ENCODE measurements at regions not wholly inside any gene's neighbourhood (a gene's known extent, or its start where the extent isn't known, plus 50 kb on each side); places are given as distances from the start of the nearest gene placed in this dataset.

DNA sequence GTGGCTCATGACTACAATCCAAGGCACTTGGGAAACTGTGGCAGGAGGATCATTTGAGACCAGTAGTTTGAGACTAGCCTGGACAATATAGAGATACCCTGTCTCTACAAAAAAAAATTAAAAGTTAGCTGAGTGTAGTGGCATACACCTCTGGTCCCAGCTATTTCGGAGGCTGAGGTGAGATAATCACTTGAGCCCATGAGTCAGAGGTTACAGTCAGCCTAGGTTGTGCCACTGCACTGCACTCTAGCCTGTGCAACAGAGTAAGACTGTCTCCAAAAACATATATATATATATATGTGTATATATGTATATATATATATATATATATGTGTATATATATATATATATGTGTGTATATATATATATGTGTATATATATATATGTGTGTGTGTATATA, 890.8 kb downstream of the NLGN4Y start:
- no peak for DNase-seq

DNA sequence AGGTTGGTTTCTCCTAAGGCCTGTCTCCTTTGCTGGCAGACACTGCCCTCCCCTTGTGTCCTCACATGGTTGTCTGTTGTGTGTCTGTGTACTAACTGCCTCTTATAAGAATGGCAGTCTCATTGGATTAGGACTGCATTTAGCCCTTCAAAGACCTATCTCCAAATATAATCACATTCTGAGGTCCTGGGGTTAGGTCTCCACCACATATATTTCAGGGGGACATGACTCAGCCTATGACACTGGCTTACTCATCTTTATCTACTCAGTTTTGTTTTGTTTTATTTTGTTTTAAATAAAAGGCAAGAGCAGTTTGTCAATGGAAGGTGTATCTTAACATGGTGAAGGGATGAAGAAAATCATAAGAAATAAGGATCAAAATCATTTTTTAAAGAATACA, 894.3 kb downstream of the NLGN4Y start:
- DNase-seq, result no peak

DNA sequence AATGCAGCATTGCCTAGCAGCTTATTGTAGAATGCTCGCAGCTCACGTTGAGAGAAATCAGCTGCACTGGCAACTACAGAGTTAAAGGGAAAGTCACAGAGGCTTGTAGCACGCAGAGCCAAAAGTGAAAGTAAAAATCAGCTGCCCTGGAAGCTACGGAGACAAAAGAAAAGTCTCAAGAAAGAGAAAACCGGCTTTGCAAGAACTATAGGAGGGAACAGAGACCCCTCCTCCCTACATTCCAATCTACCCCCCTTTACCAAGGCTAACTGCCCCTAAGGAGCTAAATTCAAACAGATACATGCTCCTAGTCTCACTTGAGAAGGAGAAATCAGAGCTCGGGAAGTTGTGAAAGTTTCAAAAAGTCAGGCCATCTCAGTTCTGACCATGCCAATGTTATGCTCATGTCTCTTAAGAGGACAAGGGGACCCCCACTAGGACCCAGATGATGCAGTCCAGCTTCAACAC, 900.4 kb downstream of the NLGN4Y start:
- no peak for DNase-seq

DNA sequence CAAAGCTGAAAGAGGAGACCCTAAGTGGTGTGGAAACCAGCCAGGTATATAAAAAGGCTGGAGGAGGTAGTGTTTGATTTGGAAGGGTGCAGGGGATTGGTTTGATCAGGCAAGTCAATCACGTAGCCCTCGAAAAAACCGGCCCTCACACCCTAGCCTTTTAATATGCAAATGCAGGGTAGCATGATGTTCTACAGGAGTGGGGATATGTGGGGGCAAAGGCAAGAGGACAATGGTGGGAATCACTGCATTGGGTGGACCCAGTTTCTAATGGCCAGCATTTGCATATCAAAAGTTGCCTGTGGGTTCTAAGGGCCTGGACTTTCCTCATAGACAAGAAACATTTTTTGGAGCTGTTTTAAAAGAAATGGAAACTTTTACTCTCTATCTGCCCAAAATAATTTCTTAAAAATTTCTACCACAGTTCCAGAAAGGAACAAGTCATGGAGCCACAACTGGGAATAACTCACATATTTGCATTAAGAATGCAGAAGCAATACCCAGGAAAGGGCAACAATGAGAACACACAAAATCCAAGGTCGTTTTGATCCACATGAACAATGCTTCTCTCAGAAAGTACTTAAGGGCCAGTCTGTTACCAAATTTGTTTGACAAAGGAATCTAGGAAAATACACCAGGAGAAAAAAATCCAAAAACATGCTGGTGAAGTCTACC, 915.8 kb downstream of the NLGN4Y start:
- no peak for DNase-seq

DNA sequence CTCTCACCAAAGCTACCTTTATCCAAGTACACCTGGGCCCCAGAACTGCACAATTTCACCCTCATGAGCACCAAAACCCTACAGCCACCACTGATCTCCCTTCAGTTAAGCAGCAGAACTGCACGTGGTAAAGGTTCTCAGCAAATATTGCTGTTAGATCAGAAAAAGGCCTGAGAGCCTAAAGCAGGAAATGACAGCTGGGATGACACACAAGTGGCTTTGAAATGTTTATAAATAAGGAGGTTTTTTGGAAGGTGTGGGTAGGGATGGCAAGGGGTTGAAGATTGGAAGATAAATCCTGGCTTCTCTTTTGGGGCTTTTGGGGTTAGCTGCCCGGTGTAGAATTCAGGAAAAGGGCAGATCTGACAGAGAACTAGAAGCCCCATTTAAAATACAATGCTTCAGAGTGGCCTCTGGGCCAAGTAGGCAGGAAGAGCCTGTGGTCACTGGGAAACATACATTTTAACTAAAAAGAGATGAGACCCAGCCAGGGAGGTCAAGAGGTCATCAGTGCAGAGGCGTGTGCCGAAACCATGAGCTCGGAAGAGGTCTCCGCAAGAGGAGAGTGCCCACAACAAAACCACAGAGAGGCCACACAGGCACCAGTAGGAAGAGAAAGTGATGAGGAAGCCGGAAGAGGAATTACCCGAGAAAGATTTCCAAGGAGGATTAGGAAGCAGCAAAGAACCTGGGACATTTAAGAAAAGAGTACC, 916.5 kb downstream of the NLGN4Y start:
- no peak for DNase-seq

DNA sequence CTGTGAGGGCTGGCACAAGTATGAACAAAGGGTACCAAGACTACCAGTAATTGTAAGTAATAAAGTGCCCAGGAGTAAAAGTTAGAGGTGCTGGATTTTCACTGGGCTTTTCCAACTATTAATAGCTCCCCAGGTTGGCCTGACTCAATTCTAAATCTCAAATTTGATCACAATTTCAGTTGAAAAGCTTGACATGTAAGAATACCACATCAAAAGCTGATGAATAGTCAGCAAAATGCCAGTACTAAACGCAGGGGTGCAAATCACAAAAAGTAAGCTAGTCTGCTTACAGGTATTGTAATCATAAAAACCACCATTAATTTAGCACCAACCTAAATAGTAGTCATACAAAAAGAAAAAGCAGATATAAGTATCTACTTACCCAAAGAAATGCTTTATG, 917.5 kb downstream of the NLGN4Y start:
- no peak for DNase-seq

DNA sequence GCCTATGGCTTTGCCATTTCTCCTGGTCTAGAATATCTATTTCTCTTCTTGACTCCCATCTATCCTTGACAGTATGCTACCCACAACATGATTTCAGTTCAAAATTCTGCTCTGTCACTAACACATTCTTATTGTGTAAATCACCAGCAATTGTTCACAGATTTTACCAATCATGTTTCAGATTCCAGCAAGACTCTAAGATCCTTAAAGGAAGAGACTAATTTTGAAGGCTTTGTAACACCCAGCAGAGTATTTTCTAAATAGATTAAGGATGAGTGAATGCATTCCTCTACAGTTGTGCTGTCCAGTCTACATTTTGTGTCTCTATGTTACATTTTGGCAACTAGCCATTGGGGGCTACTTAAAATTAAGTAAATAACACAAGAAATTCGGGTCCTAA, 921.5 kb downstream of the NLGN4Y start:
- no peak for DNase-seq

DNA sequence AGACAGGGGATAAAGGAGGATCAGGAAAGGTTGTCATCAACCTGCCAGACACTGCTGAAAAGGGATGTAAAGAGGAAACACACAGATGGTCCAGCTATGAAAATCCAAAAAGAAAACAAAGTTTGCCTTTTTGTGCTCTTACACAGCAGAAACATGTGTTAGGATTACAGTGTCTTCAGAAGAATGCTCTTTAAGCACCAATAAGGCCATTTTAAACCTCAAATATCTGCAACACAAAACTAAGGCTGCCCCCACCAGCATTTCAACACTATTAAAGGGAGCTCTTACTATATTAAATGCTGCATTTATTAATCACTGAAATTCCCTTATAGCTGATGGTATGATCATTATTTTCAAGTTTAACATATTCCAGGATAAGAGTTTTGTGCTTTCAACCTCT, 922.5 kb downstream of the NLGN4Y start:
- no peak for DNase-seq

DNA sequence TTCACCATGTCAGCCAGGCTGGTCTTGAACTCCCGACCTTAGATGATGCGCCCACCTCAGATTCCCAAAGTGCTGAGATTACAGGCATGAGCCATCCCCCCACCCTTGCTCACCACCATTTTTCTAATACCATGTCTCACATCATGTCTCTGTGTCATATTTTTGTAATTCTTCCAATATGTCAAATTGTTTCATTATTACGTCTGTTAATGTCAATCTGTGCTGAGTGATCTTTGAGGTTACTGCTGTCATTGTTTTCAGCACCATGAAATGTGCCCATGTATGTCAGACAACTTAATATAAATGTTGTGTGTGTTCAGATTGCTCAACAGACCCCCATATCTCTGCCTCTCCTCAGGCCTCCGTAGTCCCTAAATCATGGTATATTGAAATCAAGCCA, 923.6 kb downstream of the NLGN4Y start:
- no peak for DNase-seq

DNA sequence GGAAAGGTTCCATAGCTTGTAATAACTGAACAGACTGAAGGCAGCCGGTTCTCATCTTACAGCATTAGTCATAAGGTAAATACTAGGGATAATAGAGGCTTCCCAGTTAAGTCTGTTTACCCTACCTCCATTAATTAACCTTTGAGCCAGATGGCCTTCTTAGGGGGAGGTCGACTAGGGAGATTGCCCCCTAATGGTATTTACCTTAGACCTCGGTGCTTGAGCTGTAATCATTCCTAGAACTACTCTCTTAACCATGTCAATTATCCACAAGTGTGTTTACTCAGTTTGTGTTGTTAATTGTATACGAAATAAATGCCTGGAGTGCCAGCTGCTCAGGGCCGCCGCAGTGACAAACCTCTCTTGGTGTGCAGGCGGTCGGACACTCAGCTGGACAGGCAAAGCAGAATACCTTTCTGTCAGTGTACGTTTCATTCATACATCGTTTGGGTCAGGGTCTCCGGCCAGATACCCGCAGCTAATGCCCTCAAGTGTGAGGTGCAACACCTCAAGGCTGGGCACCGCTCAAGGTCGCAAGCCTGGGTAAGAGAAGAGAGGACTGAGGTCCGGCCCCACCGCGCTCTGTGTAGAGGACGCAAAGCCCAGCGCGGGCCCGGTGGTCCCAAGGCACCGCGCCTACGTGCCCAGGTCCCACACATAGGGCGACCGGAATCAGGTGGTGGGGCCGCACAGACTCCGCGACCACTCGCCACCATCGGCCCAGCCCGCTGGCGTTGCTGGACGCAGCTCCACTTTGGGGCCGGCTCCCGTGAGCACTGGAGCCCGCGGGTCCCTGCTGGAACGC, 931.0 kb downstream of the NLGN4Y start:
- DNase-seq, result peak; percentile 20

DNA sequence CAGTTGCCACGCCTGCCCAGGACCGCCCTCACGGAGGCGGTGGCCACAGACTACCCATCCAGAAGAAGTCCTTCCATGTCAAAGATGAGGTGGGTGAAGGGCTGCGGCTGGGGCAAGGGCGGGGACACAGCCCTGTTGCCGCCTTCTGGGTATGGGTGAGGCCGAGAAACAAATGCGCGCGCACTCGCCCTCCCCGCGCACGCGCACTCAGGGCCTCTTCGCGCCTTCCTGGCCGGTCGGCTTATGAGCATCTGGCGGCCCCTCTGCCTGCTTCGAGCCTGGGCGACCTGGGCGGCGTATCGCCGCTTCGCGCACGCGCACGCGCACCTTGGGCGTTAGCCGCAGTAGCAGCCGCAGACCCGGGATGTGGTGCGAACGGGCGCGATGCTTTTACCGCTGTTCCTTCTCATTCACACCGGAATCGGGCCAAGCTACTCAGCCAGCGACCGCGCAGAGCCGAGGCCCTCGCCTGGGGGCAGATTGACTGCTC, 931.7 kb downstream of the NLGN4Y start:
- DNase-seq, result no peak

DNA sequence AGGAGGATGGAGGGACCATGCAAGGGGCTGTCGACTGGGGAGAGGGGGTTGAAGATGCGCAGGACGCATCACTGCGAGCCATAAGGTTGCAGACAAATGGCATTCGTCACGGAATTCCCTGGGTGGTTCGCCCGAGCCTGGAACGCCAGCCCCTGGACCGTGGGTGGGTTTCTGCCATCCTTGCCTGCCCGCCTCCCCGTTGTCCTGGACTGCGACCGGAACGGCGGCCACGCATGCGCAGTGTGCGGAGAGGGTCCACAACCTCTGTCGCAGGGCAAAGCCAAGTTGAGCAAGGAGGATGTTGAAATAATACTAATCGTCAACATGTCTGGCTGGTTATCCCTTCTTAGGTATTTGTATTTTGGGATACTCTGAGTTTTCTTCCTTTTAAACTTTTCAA, 932.2 kb downstream of the NLGN4Y start:
- no peak for DNase-seq

DNA sequence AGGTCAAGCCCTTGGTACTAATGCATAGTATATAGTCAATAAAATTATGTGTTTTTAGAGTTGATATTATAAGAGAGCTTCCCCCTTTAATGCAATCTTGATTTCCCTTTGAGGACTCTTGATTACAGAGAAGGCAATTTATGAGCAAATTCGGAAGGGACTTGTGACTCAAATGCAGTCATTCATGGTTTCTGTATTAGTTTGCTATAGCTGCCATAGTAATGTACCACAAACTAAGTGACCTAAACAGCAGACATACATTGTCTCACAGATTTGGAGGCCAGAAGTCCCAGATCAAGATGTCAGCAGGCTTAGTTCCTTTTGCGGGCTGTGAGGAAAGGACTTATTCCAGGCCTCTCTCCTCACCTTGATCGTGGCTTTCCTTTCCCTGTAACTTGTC, 933.4 kb downstream of the NLGN4Y start:
- DNase-seq, result no peak

DNA sequence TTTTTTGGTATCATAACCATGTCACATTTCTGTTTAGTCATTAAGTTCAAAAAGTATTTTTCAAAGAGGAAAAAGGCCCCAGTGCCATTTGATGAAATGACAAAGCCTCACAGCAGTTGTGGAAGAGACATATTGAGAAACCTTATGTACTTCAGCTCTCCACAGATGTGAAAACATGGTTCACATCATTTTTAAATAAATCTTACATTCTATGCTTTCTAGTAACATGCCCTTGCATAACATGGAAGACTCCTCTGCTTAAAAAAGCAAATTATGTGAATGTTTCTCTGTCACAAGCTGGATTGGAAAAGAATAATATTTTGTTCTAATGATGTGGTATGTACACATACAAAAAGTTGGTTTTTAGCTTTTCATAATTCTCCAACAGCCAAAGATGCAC, 934.1 kb downstream of the NLGN4Y start:
- no peak for DNase-seq

DNA sequence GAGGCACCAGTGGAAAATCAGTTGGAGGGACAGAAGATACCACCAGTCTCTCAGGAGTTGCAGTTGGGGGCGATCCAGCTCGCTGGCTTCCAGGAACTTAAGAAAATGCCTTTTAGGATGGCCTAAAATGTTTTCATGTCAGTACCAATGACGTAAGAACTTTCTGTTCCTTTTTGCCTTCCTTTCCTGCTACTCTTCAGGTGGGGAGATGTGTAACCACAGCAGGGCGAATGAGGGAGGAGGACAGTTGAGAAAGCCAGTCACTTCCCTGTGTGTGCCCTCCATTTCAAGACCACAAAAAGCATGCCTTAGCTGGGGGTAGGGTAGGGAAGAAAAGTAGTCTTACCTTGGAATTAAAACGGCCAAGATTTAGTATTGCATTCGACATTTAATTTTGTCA, 941.6 kb downstream of the NLGN4Y start:
- no peak for DNase-seq

DNA sequence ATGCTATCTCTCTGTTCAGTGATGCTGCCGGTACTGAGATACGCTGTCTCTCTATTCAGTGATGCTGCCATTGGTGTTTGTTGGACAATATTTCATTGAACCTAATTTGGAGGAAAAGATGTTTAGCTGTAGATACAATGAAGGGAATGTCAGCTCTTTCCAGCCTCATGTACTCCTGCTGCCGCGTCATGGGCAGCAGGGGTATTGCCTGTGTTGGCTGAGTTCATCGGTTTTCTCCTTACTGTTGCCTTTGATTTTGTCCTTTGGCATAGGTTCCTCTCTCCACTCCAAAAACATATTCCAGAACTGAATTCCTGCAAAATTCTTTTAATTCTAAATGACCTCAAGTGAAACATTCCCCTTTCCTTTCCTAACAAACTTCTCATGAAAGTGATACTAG, 942.6 kb downstream of the NLGN4Y start:
- no peak for DNase-seq

DNA sequence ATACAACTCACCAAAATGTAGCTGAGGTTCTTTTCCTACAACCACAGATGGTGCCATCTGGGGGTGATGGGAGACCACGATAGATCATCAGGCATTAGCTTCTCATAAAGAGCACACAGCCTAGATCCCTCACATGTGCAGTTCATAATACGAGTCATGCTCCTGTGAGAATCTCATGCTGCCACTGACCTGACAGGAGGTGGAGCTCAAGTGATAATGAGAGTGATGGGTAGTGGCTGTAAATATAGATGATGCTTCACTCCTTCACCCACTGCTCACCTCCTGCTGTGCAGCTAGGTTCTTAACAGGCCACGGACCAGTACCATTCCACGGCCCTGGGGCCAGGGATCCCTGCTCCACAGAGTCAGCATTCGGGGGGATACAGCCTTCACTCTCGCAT, 943.8 kb downstream of the NLGN4Y start:
- DNase-seq, result no peak

DNA sequence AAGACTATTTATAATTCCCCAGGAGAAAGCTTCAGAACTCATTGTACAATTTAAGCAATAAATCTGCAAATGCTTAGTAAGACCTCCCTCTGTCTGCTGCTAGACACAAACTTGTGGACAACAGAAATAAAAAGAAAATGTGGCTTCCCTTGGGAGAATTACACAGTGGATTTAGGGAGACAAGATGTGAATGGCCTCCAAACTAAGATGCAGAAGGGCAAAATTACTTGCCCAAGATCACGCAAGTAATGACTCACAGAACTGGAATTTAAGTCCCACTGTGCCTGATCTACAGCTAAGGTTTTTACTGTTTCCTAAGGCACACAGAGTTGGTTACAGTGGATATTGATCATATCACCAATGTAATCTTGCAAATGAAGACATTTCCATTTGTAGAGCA, 947.0 kb downstream of the NLGN4Y start:
- DNase-seq, result no peak

DNA sequence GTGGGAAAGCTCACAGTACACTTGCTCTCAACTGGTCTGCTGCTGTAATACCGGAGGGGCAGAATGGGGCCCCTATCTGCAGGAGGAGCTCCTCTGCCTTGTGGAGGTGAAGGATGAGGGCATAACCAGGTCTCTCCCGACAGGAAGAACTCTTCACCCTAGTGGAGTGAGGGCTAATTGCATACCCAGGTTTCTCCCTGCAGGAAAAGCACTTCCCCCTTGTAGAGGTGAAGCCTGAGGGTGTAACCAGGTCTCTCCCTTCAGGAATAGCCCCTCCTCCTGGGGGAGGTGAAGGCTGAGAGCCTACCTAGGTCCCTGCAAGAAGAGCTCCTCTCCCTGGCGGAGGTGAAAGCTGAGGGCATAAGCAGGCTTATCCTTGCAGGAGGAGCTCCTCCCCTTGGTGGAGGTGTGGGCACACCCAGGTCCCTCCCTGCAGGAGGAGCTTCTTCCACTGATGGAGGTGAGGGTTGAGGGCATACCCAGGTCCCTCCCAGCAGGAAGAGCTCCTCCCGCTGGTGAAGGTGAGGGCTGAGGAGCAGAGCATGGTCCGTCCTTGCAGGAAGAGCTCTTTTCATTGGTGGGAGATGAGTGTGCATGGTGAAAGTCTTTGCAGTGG, 954.1 kb downstream of the NLGN4Y start:
- no peak for DNase-seq

DNA sequence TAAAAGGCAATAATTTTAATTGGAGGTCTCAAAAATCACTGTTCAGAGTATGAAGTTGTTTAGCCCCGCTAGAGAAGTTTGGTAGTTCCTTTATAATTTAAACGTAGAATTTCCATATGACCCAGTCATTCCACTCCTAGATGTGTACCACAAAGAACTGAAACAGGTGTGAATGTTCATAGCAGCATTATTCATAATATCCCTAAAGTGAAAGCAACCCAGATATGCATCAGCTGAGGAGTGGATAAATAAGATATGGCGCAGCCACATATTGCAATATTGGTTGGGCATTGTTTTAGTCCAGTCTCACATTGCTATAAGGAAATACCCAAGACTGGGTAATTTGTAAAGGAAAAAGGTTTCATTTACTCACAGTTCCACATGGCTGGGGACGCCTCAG, 976.2 kb downstream of the NLGN4Y start:
- DNase-seq, result no peak

DNA sequence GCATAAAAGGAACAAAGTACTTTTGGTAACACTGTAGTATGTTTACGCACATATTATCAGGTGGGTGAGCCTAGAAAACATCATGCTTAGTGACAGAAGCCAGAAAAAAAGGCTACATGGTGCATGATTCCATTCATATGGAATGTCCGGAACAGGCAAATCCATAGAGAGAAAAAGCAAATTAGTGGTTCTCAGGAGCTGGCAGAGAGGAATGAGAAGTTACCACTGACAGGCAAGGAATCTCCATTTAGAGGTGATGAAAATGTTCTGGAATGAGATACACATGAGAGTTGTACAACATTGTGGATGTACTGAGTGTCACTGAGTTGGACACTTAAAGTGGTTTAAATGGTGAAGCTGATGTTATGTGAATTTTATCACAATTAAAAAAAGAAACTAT, 976.9 kb downstream of the NLGN4Y start:
- no peak for DNase-seq

DNA sequence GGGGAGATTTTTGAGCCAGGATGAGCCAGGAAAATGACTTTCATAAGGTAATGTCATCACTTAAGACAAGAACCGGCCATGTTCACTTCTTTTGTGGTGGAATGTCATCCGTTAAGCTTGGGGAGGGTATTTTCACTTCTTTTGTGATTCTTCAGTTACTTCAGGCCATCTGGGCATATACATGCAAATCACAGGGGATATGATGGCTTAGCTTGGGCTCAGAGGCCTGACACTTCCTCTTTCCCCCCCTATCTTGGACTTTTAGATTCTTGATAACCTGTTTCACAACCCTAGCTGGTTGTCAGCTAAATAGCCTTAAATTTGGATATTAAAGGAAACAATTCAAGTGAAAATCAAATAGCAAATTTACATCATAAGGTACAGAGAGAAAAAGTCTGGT, 986.0 kb downstream of the NLGN4Y start:
- no peak for DNase-seq

DNA sequence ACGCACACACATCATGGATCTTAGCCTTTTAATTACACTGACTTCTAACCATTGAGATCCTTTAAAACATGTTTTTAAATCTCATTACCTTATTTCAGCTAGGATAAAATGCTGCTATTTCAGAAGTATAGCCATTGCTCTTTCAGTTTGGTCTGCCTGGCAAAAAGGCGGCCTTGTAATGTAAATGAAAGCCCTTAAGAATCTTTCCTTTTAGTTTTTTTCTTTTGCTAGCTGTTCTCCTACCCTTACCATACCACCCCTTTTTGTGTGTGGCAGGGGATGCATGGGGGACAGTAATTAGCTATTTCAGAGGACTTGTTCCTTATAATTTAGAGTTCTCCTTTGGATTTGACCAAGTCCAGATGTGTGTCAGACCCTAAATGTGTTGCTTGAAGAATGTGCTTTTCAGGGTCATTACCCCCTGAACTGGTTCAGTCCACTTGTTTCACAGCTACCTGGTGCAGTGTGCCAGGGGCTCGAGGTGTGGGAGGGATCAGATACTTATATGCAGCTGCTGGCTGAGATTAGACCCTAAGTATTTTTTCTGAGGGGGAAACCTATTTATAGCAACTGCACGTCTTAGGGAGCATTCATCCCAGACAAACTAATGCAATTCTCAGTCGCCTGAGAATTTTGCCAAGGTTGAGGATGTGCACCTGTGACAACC, 986.8 kb downstream of the NLGN4Y start:
- DNase-seq, result no peak
